ENCODE measurements at regions not wholly inside any gene's neighbourhood (a gene's known extent, or its start where the extent isn't known, plus 50 kb on each side); places are given as distances from the start of the nearest gene placed in this dataset.

- POLR2A ChIA-PET = interaction anchor here (0.7 kb wide), 1 partner anchor 1489 kb away, joined by 4 read pairs; no protein-coding TSS in a partner anchor
- H3K4me3 Mint-ChIP-seq = no peak overlapping the region
- H3K27me3 ChIP-seq (ENCODE audit: control insufficient read depth in 1 of 2, insufficient read depth in 2 of 2, low read length in 2 of 2) = no peaks in the 10 kb centered on the region
- no peaks in the 10 kb centered on the region for H3K4me1 Mint-ChIP-seq (ENCODE audit: low read depth)
- DNase-seq (no peak), ATAC-seq (ENCODE audit: poor library complexity) (no peak)
- H3K9me3 ChIP-seq (ENCODE audit: control insufficient read depth in 1 of 2, insufficient read depth in 1 of 2, low read length in 2 of 2) = no peaks in the 10 kb centered on the region
- no peaks in the 10 kb centered on the region for H3K4me1 ChIP-seq (ENCODE audit: insufficient read depth, low read length)
- intact Hi-C loops (cut with DNase I, micrococcal nuclease) = no loop called here
- H3K36me3 ChIP-seq (ENCODE audit: insufficient read depth, low read length) = no peaks in the 10 kb centered on the region
- no peak overlapping the region for H3K4me3 ChIP-seq (ENCODE audit: low read length)
- no peak overlapping the region for H3K27ac Mint-ChIP-seq
- H3K27ac ChIP-seq (ENCODE audit: low read depth in 1 of 2, low read length in 2 of 2) = no peak overlapping the region
- H3K36me3 Mint-ChIP-seq (ENCODE audit: low read depth) = no peaks in the 10 kb centered on the region
- TF ChIP-seq, protein P1, sequence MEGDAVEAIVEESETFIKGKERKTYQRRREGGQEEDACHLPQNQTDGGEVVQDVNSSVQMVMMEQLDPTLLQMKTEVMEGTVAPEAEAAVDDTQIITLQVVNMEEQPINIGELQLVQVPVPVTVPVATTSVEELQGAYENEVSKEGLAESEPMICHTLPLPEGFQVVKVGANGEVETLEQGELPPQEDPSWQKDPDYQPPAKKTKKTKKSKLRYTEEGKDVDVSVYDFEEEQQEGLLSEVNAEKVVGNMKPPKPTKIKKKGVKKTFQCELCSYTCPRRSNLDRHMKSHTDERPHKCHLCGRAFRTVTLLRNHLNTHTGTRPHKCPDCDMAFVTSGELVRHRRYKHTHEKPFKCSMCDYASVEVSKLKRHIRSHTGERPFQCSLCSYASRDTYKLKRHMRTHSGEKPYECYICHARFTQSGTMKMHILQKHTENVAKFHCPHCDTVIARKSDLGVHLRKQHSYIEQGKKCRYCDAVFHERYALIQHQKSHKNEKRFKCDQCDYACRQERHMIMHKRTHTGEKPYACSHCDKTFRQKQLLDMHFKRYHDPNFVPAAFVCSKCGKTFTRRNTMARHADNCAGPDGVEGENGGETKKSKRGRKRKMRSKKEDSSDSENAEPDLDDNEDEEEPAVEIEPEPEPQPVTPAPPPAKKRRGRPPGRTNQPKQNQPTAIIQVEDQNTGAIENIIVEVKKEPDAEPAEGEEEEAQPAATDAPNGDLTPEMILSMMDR (IDR thresholded peaks at IDR 0.05) = no peak
- no peaks in the 10 kb centered on the region for H3K9me3 Mint-ChIP-seq
- CTCF ChIA-PET = no interaction called here
- H3K27me3 Mint-ChIP-seq = no peaks in the 10 kb centered on the region
These were observed 235.7 kb upstream of the KCNMB2 start for GRCh38 chr3:178300441-178300959.

DNA sequence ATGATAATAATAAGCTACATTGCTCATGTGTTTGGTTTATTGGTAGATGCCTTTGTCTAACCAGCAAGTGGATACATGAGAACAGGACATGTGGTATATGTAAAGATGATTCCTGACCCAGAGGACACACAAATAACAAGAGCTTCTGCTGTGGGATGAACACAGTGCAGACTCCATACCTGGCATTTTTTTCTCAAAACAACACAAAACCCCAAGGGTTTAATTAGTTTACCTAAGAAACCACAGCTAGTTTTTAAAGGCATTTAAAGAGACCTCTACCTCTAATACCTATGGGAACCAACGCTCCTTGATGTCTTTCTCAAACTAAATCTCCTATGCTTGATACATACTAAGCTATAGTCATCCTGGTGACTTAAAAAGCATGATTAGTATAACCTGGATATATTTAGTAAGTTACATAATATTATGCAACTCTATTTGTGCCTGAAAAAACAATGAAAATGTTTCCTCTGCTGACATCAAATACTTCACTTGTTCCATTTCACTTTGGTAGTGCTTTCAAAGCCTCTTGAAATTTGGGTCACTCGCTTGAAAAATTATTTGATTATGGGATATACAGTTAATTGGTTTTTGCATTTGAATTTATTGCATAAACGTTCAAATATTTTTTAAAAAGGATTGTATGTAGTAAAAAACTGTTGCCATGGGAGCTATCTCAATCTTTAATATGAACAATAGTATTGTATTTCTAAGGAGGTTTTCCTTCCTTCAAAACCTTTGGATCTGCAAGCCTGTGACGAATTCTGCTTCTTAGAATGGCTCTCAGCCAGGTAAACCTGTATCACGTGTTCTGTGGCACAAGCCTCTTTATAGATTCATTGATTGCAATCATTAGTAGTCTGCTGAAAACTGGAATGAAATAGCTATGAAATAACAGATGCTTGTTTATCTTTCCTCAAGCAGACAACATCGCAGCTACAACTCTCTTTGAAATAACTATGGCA is 233.0 kb upstream of the KCNMB2 start:
- no peak for DNase-seq
- Histone ChIP-seq H3K27me3 (ENCODE audit: control insufficient read depth in 1 of 2, insufficient read depth in 2 of 2, low read length in 2 of 2) (no peaks in the 10 kb centered on the region), H3K4me3 (ENCODE audit: low read length) (no peak overlapping the region), H3K9me3 (ENCODE audit: control insufficient read depth in 1 of 2, insufficient read depth in 1 of 2, low read length in 2 of 2) (no peaks in the 10 kb centered on the region), H3K4me1 (ENCODE audit: insufficient read depth, low read length) (no peaks in the 10 kb centered on the region), H3K27ac (ENCODE audit: low read depth in 1 of 2, low read length in 2 of 2) (no peak overlapping the region), H3K36me3 (ENCODE audit: insufficient read depth, low read length) (no peaks in the 10 kb centered on the region)
- no peak for ATAC-seq (ENCODE audit: poor library complexity)
- Mint-ChIP-seq H3K36me3 (ENCODE audit: low read depth) (no peaks in the 10 kb centered on the region), H3K9me3 (no peaks in the 10 kb centered on the region), H3K27ac (no peak overlapping the region), H3K27me3 (no peaks in the 10 kb centered on the region), H3K4me3 (no peak overlapping the region), H3K4me1 (ENCODE audit: low read depth) (no peaks in the 10 kb centered on the region)
- intact Hi-C loops (cut with DNase I, micrococcal nuclease) = no loop called here
- TF ChIP-seq, protein P1 (IDR thresholded peaks at IDR 0.05) = no peak
- ChIA-PET POLR2A (no interaction called here), CTCF (no interaction called here)

DNA sequence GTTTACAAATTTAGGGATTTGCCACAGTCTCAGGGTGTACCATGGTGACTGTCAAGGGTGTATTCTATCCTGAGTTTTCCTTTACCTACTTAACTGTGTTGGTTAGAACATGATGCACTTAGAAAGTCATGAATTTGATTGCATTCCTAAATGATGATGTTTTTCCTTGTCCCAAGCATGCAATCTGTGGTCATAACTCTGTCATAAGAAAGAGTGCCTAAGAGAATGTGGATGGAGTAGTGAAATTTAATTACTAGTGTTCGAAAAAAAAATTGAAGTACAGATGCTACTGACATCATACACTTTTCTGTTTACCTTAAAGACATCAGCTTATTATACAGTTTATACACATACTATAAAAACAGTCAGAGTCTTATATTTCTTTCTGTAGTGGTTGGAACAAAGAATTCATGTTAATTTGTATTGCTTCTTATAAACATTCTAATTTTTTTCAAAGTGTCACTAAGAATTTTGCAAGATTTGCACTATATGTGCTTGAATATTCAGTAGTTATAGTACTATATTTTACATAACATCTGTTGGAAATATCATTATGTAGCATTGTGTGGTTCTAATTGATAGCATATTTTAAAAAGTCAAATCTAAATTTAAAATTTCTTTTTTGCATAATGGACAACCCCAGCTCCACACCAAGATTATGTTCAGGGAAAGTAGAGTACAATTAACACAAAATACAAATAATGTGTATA is 231.3 kb upstream of the KCNMB2 start:
- intact Hi-C loops (cut with DNase I, micrococcal nuclease) = no loop called here
- no peaks in the 10 kb centered on the region for H3K36me3 ChIP-seq (ENCODE audit: insufficient read depth, low read length)
- no peak overlapping the region for H3K27ac ChIP-seq (ENCODE audit: low read depth in 1 of 2, low read length in 2 of 2)
- ATAC-seq (ENCODE audit: poor library complexity) (no peak), DNase-seq (no peak)
- Mint-ChIP-seq H3K36me3 (ENCODE audit: low read depth) (no peaks in the 10 kb centered on the region), H3K4me1 (ENCODE audit: low read depth) (no peaks in the 10 kb centered on the region), H3K4me3 (no peak overlapping the region), H3K9me3 (no peaks in the 10 kb centered on the region), H3K27ac (no peak overlapping the region), H3K27me3 (no peaks in the 10 kb centered on the region)
- TF ChIP-seq, protein P1 (IDR thresholded peaks at IDR 0.05) = no peak
- no peaks in the 10 kb centered on the region for H3K9me3 ChIP-seq (ENCODE audit: control insufficient read depth in 1 of 2, insufficient read depth in 1 of 2, low read length in 2 of 2)
- H3K4me3 ChIP-seq (ENCODE audit: low read length) = no peak overlapping the region
- H3K4me1 ChIP-seq (ENCODE audit: insufficient read depth, low read length) = no peaks in the 10 kb centered on the region
- CTCF ChIA-PET = no interaction called here
- POLR2A ChIA-PET = no interaction called here
- H3K27me3 ChIP-seq (ENCODE audit: control insufficient read depth in 1 of 2, insufficient read depth in 2 of 2, low read length in 2 of 2) = no peaks in the 10 kb centered on the region
